Neural progenitor cell (in vitro differentiated cells): ENCODE measurements at regions not wholly inside any gene's neighbourhood (a gene's known extent, or its start where the extent isn't known, plus 50 kb on each side); places are given as distances from the start of the nearest gene placed in this dataset.

Experiments
- EZH2 ChIP-seq: fragments of 200-600 bp; sonication (generic); IDR thresholded peaks from 2 replicates; pipeline ENCODE4 v1.6.1; 2017; ENCODE audit warnings: antibody characterized with exemption, mild to moderate bottlenecking, moderate library complexity
- EZH2phosphoT487 ChIP-seq: fragments of 200-600 bp; sonication (generic); IDR thresholded peaks from 2 replicates; pipeline ENCODE4 v1.6.1; 2017; ENCODE audit warnings: antibody characterized with exemption
- TF ChIP-seq, protein P1 (sequence below): fragments of 200-600 bp; sonication (generic); IDR thresholded peaks from 2 replicates; pipeline ENCODE4 v1.5.1; 2017; ENCODE audit warnings: antibody characterized with exemption, mild to moderate bottlenecking

DNA sequence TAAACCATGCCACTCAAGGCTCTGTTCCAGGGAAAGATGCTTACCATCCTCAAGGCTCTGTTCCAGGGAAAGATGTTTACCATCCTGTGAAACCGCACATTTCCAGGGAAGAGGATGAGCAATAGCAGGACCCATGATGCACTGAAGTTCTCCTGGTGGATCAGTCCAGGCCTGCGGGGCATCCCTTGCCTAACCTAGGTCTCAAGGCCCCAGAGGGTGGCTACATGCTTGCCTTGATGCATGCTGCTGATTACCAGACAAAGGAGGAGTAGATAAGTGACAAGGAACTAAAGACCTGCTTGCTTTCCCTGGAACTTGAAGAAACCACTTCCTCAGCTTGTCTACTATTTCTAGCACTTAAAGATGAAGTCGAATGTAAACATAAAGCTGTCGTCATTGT is 111.0 kb upstream of the LINC00305 start:
- TF ChIP-seq, protein P1, sequence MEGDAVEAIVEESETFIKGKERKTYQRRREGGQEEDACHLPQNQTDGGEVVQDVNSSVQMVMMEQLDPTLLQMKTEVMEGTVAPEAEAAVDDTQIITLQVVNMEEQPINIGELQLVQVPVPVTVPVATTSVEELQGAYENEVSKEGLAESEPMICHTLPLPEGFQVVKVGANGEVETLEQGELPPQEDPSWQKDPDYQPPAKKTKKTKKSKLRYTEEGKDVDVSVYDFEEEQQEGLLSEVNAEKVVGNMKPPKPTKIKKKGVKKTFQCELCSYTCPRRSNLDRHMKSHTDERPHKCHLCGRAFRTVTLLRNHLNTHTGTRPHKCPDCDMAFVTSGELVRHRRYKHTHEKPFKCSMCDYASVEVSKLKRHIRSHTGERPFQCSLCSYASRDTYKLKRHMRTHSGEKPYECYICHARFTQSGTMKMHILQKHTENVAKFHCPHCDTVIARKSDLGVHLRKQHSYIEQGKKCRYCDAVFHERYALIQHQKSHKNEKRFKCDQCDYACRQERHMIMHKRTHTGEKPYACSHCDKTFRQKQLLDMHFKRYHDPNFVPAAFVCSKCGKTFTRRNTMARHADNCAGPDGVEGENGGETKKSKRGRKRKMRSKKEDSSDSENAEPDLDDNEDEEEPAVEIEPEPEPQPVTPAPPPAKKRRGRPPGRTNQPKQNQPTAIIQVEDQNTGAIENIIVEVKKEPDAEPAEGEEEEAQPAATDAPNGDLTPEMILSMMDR, result no peak
- no peak for TF ChIP-seq EZH2
- TF ChIP-seq EZH2phosphoT487, result no peak
